Activated naive CD8-positive, alpha-beta T cell treated with anti-CD3 and anti-CD28 coated beads for 36 hours (primary cell): ENCODE measurements at regions not wholly inside any gene's neighbourhood (a gene's known extent, or its start where the extent isn't known, plus 50 kb on each side); places are given as distances from the start of the nearest gene placed in this dataset.

Source experiments
- DNase-seq: peaks from one replicate; pipeline ENCODE4 v3.0.0; 2021
- H3K27ac Mint-ChIP-seq: one replicate; pipeline ENCODE4 v1.8.0; 2022; ENCODE audit warnings: mild to moderate bottlenecking, moderate library complexity, mixed read lengths
- H3K27me3 Mint-ChIP-seq: one replicate; pipeline ENCODE4 v1.8.0; 2022; ENCODE audit warnings: mild to moderate bottlenecking, mixed read lengths
- H3K36me3 Mint-ChIP-seq: one replicate; pipeline ENCODE4 v1.8.0; 2021; ENCODE audit warnings: mild to moderate bottlenecking, mixed read lengths
- H3K4me1 Mint-ChIP-seq: one replicate; pipeline ENCODE4 v1.8.0; 2021; ENCODE audit warnings: mixed read lengths
- H3K4me3 Mint-ChIP-seq: one replicate; pipeline ENCODE4 v1.8.0; 2022; ENCODE audit warnings: mild to moderate bottlenecking, moderate library complexity, mixed read lengths
- H3K9me3 Mint-ChIP-seq: one replicate; pipeline ENCODE4 v1.8.0; 2022; ENCODE audit warnings: mixed read lengths

DNA sequence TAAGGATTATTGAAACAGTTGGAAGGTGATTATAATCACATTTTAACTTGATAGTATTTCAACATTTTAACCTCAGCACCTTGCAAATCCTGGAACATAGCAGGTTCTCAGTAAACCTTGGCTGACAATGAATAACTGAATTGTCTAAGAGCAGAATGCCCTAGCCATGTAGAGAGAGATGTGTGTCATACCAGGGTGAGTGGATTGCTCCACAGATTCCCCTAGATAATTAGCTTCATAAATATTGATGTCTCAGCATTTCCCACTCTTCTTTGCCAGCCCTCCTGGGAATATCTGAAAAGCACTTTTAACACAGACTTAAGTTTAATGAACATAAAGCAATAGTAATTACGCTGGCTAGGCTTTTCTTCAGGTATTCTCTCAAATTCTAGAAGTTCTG, 363.5 kb downstream of the MAN2A1 start:
- H3K27ac Mint-ChIP-seq = peak overlapping the region; percentile 77
- peaks cover 30% of the 10 kb centered on the region for H3K4me1 Mint-ChIP-seq
- H3K27me3 Mint-ChIP-seq = no peaks in the 10 kb centered on the region
- DNase-seq = no peak
- H3K36me3 Mint-ChIP-seq = no peaks in the 10 kb centered on the region
- H3K9me3 Mint-ChIP-seq = peaks cover 1% of the 10 kb centered on the region
- no peak overlapping the region for H3K4me3 Mint-ChIP-seq

DNA sequence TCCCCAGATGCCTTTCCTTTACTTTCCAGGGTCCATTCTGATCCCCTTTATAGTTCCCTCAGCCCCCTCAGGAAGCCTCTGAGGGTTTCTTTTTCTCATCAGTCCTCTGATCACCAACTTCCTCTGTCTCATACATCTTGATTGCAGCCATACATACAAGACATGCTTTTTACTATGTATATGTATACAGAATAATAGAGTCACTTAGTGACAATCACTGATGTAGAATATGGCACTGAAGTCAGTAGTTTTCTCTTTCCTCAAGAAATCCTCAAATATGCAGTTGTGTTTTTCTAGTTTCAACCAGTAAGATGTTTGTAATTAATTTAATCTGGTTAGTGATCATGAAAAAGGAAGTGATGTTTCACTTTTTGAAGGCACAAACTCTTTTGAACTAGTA, 364.1 kb downstream of the MAN2A1 start:
- H3K36me3 Mint-ChIP-seq = no peaks in the 10 kb centered on the region
- H3K9me3 Mint-ChIP-seq = peaks cover 1% of the 10 kb centered on the region
- H3K27me3 Mint-ChIP-seq = no peaks in the 10 kb centered on the region
- H3K27ac Mint-ChIP-seq = peak overlapping the region; percentile 77
- H3K4me3 Mint-ChIP-seq = peak overlapping the region; percentile 40
- peaks cover 30% of the 10 kb centered on the region for H3K4me1 Mint-ChIP-seq
- DNase-seq = no peak

GRCh38 chr5:110054240-110054639, 364.5 kb downstream of the MAN2A1 start:
- Mint-ChIP-seq H3K36me3 (no peaks in the 10 kb centered on the region), H3K4me1 (peaks cover 30% of the 10 kb centered on the region), H3K27me3 (no peaks in the 10 kb centered on the region), H3K4me3 (peak overlapping the region; percentile 40), H3K9me3 (peaks cover 1% of the 10 kb centered on the region), H3K27ac (peak overlapping the region; percentile 77)
- DNase-seq = peak; percentile 61

- H3K4me1 Mint-ChIP-seq = peaks cover 27% of the 10 kb centered on the region
Observed at GRCh38 chr5:110055302-110055701, 365.6 kb downstream of the MAN2A1 start.

DNA sequence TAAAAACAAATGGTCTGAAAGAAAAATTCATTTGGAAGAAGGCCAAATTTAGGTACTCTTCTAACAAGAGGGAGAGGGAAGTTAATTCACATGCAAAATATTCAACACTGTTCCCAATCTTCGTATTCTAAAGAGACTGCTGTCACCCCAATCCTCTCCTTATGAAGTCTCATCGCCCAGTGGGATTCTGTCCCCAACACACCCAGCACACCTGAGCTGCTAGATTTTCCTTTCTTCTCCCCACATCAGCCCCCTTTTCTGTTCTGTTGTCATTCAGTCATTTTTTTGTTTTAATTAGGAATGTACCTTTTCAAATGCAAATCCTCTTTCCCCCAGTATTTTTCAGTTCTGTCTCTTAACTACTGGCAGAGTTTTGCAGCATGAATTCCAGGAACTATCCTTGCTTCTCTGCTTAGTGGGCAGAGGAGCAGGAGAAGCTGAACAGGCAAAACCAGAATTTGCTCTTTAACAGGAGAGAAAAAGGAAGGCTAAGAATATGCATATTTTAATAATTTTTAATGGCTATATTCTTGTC, 366.9 kb downstream of the MAN2A1 start:
- H3K4me1 Mint-ChIP-seq = peaks cover 27% of the 10 kb centered on the region
- H3K9me3 Mint-ChIP-seq = peaks cover 1% of the 10 kb centered on the region
- H3K36me3 Mint-ChIP-seq = peaks cover 5% of the 10 kb centered on the region
- H3K27ac Mint-ChIP-seq = no peak overlapping the region
- peaks cover 5% of the 10 kb centered on the region for H3K27me3 Mint-ChIP-seq
- DNase-seq = no peak
- no peak overlapping the region for H3K4me3 Mint-ChIP-seq

More at GRCh38 chr5:110055302-110055701, 365.6 kb downstream of the MAN2A1 start:
- Mint-ChIP-seq H3K4me3 (no peak overlapping the region), H3K36me3 (no peaks in the 10 kb centered on the region), H3K9me3 (peaks cover 1% of the 10 kb centered on the region), H3K27me3 (no peaks in the 10 kb centered on the region), H3K27ac (no peak overlapping the region)
- no peak for DNase-seq

- Mint-ChIP-seq H3K4me3 (no peak overlapping the region), H3K36me3 (peaks cover 5% of the 10 kb centered on the region), H3K27me3 (peaks cover 5% of the 10 kb centered on the region), H3K4me1 (peaks cover 27% of the 10 kb centered on the region), H3K27ac (no peak overlapping the region), H3K9me3 (peaks cover 1% of the 10 kb centered on the region)
- no peak for DNase-seq
Observed at GRCh38 chr5:110058175-110058574, 368.4 kb downstream of the MAN2A1 start.

- Mint-ChIP-seq H3K4me3 (no peak overlapping the region), H3K27me3 (peaks cover 5% of the 10 kb centered on the region), H3K9me3 (no peaks in the 10 kb centered on the region), H3K27ac (no peak overlapping the region), H3K36me3 (peaks cover 5% of the 10 kb centered on the region), H3K4me1 (peaks cover 22% of the 10 kb centered on the region)
- DNase-seq = no peak
Observed at GRCh38 chr5:110062246-110062645, 372.5 kb downstream of the MAN2A1 start.

DNA sequence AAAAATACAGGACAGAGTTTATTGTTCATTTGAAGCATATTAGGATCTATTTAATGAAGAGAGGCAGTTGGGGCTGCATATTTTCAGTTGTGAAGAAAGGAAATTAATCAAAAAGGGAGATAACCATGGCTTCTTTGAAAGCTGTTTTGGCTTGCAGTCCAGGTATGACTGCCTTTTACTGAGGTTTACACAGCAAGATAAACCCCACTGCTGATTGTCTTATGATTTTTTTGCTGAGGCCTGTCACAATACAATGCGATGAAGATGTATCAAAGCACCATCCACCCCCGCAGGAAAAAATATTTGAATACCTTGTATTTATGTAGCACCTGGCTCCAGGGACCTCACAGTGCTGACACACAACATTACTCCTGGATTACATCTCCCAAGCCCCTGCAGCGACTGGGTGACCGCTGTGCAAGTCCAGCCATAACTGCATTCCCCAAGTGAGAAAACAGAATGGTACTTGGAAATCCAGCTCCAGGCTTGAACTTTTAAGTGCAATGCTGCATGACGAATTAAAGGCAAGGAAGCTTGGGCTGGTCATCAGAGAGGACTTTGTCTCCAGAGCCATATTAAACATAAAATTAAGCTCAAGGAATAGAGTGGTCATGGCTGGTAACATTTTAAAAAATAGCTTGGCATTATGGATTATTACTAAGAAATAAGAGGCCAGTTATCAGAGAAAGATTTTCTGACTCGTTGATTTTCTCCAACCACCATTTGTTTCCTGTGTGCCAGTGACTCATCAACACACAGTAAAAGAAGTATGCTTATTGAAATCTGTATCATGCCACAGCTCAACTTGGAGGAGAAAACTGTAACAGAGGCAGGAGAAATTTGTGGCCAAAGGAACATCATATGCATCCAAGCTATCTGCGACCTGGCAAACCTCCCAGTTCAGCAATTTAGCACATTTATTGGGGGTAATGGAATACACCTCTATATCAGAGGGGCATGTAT, 374.2 kb downstream of the MAN2A1 start:
- Mint-ChIP-seq H3K9me3 (peaks cover 5% of the 10 kb centered on the region), H3K4me3 (no peak overlapping the region)

GRCh38 chr5:110064603-110065268, 375.0 kb downstream of the MAN2A1 start:
- peaks cover 10% of the 10 kb centered on the region for H3K36me3 Mint-ChIP-seq
- peaks cover 5% of the 10 kb centered on the region for H3K27me3 Mint-ChIP-seq
- no peak overlapping the region for H3K27ac Mint-ChIP-seq
- H3K4me3 Mint-ChIP-seq = no peak overlapping the region
- no peak for DNase-seq
- H3K9me3 Mint-ChIP-seq = peaks cover 11% of the 10 kb centered on the region
- peaks cover 22% of the 10 kb centered on the region for H3K4me1 Mint-ChIP-seq

More for the DNA sequence above, 374.2 kb downstream of the MAN2A1 start:
- H3K36me3 Mint-ChIP-seq = peaks cover 6% of the 10 kb centered on the region
- DNase-seq = no peak
- H3K4me1 Mint-ChIP-seq = peaks cover 22% of the 10 kb centered on the region
- peaks cover 5% of the 10 kb centered on the region for H3K27me3 Mint-ChIP-seq
- no peak overlapping the region for H3K27ac Mint-ChIP-seq

GRCh38 chr5:110070836-110071235, 381.1 kb downstream of the MAN2A1 start:
- DNase-seq = no peak
- Mint-ChIP-seq H3K4me1 (no peaks in the 10 kb centered on the region), H3K27me3 (no peaks in the 10 kb centered on the region), H3K36me3 (peaks cover 19% of the 10 kb centered on the region), H3K4me3 (no peak overlapping the region), H3K9me3 (peaks cover 42% of the 10 kb centered on the region), H3K27ac (no peak overlapping the region)

DNA sequence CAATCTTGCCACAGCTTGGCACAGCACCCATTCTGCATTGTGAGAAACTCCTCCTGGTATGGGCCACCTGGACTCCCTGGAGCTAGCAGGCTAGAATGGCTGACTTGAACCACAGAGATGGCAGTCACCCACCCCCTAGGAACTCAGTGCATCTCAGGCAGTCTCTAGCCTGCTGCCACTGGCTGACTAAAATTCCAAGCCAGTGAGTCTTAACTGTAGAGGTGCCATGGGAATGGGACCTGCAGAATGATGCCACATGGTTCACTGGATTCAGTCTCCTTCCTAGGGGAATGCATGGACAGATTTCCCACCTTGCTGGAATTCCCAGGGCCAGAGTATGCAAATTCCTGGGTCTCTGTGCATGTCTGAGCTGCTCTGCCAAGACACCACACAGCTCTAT, 382.9 kb downstream of the MAN2A1 start:
- Mint-ChIP-seq H3K27me3 (peaks cover 5% of the 10 kb centered on the region), H3K4me3 (no peak overlapping the region), H3K27ac (no peak overlapping the region), H3K36me3 (peaks cover 19% of the 10 kb centered on the region), H3K9me3 (peaks cover 42% of the 10 kb centered on the region), H3K4me1 (peaks cover 3% of the 10 kb centered on the region)
- no peak for DNase-seq

DNA sequence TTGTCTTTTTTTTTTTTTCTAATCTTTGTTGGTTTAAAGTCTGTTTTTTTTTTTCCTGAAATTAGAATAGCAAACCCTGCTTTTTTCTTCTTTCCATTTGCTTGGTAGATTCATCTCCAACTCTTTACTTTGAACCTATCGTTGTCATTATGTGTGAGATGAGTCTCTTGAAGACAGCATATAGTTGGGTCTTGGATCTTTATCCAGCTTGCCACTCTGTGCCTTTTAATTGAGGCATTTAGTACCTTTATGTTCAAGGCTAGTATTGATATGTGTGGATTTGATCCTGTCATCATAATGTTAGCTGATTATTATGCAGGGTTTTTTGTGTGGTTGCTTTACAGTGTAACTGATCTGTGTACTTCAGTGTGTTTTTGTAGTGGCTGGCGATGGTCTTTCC, 383.8 kb downstream of the MAN2A1 start:
- peaks cover 3% of the 10 kb centered on the region for H3K4me1 Mint-ChIP-seq
- peaks cover 5% of the 10 kb centered on the region for H3K27me3 Mint-ChIP-seq
- H3K4me3 Mint-ChIP-seq = no peak overlapping the region
- no peak overlapping the region for H3K27ac Mint-ChIP-seq
- peaks cover 18% of the 10 kb centered on the region for H3K36me3 Mint-ChIP-seq
- peaks cover 40% of the 10 kb centered on the region for H3K9me3 Mint-ChIP-seq
- no peak for DNase-seq

- Mint-ChIP-seq H3K4me1 (peaks cover 5% of the 10 kb centered on the region), H3K36me3 (peaks cover 10% of the 10 kb centered on the region), H3K9me3 (peaks cover 22% of the 10 kb centered on the region), H3K4me3 (no peak overlapping the region), H3K27ac (no peak overlapping the region), H3K27me3 (peaks cover 5% of the 10 kb centered on the region)
- DNase-seq = no peak
Observed at GRCh38 chr5:110075656-110076055, 385.9 kb downstream of the MAN2A1 start.

DNA sequence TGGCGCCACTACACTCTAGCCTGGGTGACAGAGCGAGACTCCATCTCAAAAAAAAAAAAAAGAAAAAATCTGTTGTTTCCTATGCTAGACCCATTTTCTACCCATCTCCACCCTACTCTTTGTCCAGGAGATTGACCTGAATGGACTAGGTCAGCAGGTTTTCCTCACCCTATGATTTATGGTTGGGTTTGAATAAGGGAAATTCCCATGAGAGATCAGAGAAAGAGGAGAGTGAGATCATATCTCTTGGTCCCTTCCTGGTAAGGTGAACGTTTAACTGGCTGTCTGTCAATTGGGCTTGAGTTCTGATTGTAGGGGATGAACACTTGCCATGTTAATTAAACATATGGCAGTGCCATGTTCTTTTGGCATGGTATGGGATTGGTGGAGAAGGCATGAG, 387.4 kb downstream of the MAN2A1 start:
- H3K36me3 Mint-ChIP-seq = peaks cover 10% of the 10 kb centered on the region
- H3K27ac Mint-ChIP-seq = no peak overlapping the region
- H3K9me3 Mint-ChIP-seq = peaks cover 16% of the 10 kb centered on the region
- no peak for DNase-seq
- H3K4me1 Mint-ChIP-seq = peaks cover 5% of the 10 kb centered on the region
- no peak overlapping the region for H3K4me3 Mint-ChIP-seq
- H3K27me3 Mint-ChIP-seq = peaks cover 5% of the 10 kb centered on the region

DNA sequence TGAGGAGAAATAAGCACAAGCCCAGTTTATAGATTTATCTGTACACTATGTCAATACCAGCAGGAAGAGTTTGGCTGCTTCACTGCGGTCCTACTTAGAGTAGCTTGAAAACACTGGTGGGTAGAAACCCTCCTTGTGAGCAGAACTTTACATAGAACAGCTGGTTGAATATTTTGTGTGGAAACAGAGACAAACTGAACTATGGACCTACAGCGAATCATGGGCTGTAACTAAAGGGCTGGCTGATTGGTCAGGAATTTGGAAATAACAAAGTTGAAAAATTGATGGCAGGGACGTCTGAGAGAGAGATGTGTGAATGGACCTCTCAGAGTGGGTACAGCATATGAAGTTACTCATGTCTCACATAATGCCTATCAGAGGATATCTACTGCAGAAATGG, 392.5 kb downstream of the MAN2A1 start:
- Mint-ChIP-seq H3K27ac (no peak overlapping the region), H3K9me3 (no peaks in the 10 kb centered on the region), H3K27me3 (peaks cover 4% of the 10 kb centered on the region)

More for the DNA sequence above, 392.5 kb downstream of the MAN2A1 start:
- Mint-ChIP-seq H3K36me3 (peaks cover 2% of the 10 kb centered on the region), H3K4me1 (peaks cover 17% of the 10 kb centered on the region), H3K4me3 (no peak overlapping the region)
- DNase-seq = no peak
